ENCODE measurements at regions not wholly inside any gene's neighbourhood (a gene's known extent, or its start where the extent isn't known, plus 50 kb on each side); places are given as distances from the start of the nearest gene placed in this dataset.

DNA sequence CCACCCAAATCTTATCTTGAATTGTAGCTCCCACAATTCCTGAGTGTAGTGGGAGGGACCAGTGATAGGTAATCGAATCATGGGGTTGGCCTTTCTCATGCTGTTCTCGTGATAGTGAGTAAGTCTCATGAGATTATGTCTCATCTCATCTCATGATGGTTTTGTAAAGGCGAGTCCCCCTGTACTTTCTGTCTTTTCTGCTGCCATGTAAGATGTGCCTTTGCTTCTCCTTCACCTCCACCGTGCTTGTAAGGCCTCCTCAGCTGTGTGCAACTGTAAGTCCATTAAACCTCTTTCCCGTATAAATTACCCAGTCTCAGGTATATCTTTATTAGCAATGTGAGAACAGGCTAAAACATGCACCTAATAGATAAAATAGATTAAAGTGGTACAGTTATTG, 756.4 kb upstream of the SLITRK5 start:
- TF ChIP-seq POLR2A (IDR thresholded peaks at IDR 0.05; ENCODE audit: low read length) (no peak), GATA1 (IDR thresholded peaks at IDR 0.05; ENCODE audit: low read depth, low read length) (no peak)

Measured in erythroblast (primary cell).